ENCODE measurements at regions not wholly inside any gene's neighbourhood (a gene's known extent, or its start where the extent isn't known, plus 50 kb on each side); places are given as distances from the start of the nearest gene placed in this dataset.

GRCh38 chr1:55965981-55966461 lies 613.3 kb downstream of the PLPP3 start:
- H3K4me1 ChIP-seq (ENCODE audit: control insufficient read depth, extremely low read depth, insufficient read depth, low read length), result no peaks in the 10 kb centered on the region
- no peaks in the 10 kb centered on the region for H3K36me3 ChIP-seq (ENCODE audit: control insufficient read depth, insufficient read depth, low read length)
- no peak for TF ChIP-seq CTCF (conservative IDR thresholded peaks at IDR 0.05 in 1 of 2, IDR thresholded peaks at IDR 0.05 in 1 of 2; ENCODE audit: low read depth in 1 of 2, low read length in 2 of 2)

GRCh38 chr1:55962472-55962871 lies 616.9 kb downstream of the PLPP3 start:
- no peak for DNase-seq (ENCODE audit: low read depth in 2 of 2)
- no peak overlapping the region for H3K4me2 ChIP-seq (ENCODE audit: extremely low read depth, insufficient read depth, low read length)
- no peaks in the 10 kb centered on the region for H3K36me3 ChIP-seq (ENCODE audit: control insufficient read depth, insufficient read depth, low read length)
- H3K27ac ChIP-seq (ENCODE audit: insufficient read depth, low read length), result no peak overlapping the region
- H4K20me1 ChIP-seq (ENCODE audit: control insufficient read depth, extremely low read depth, insufficient read depth, low read length), result no peaks in the 10 kb centered on the region
- no peaks in the 10 kb centered on the region for H3K79me2 ChIP-seq (ENCODE audit: control insufficient read depth, insufficient read depth, low read length)
- no peak overlapping the region for H3K4me3 ChIP-seq (replicated peaks in 1 of 4; ENCODE audit: control extremely low read depth in 1 of 4, insufficient read depth in 1 of 4, low read depth in 3 of 4, low read length in 4 of 4)
- H2AFZ ChIP-seq (ENCODE audit: low read length), result no peak overlapping the region
- TF ChIP-seq EZH2 (IDR thresholded peaks at IDR 0.05; ENCODE audit: low read length, missing control alignments) (no peak), CTCF (conservative IDR thresholded peaks at IDR 0.05 in 1 of 2, IDR thresholded peaks at IDR 0.05 in 1 of 2; ENCODE audit: low read depth in 1 of 2, low read length in 2 of 2) (no peak)
- no peaks in the 10 kb centered on the region for H3K27me3 ChIP-seq (ENCODE audit: control insufficient read depth, insufficient read depth, low read length)
- no peaks in the 10 kb centered on the region for H3K4me1 ChIP-seq (ENCODE audit: control insufficient read depth, extremely low read depth, insufficient read depth, low read length)
- H3K9me3 ChIP-seq (ENCODE audit: control insufficient read depth, insufficient read depth, low read depth, low read length), result no peaks in the 10 kb centered on the region
- H3K9ac ChIP-seq (ENCODE audit: insufficient read depth, low read length), result no peak overlapping the region

More at GRCh38 chr1:55965981-55966461, 613.3 kb downstream of the PLPP3 start:
- Histone ChIP-seq H3K4me3 (replicated peaks in 1 of 4; ENCODE audit: control extremely low read depth in 1 of 4, insufficient read depth in 1 of 4, low read depth in 3 of 4, low read length in 4 of 4) (no peak overlapping the region), H3K27me3 (ENCODE audit: control insufficient read depth, insufficient read depth, low read length) (no peaks in the 10 kb centered on the region), H3K9ac (ENCODE audit: insufficient read depth, low read length) (no peak overlapping the region), H3K9me3 (ENCODE audit: control insufficient read depth, insufficient read depth, low read depth, low read length) (no peaks in the 10 kb centered on the region), H3K4me2 (ENCODE audit: extremely low read depth, insufficient read depth, low read length) (no peak overlapping the region), H4K20me1 (ENCODE audit: control insufficient read depth, extremely low read depth, insufficient read depth, low read length) (no peaks in the 10 kb centered on the region), H2AFZ (ENCODE audit: low read length) (no peak overlapping the region), H3K27ac (ENCODE audit: insufficient read depth, low read length) (no peak overlapping the region), H3K79me2 (ENCODE audit: control insufficient read depth, insufficient read depth, low read length) (no peaks in the 10 kb centered on the region)
- peak in 1 of 2 donors; percentile 85 for DNase-seq (ENCODE audit: low read depth in 2 of 2)

GRCh38 chr1:55959136-55959548 lies 620.2 kb downstream of the PLPP3 start:
- Histone ChIP-seq H3K9me3 (ENCODE audit: control insufficient read depth, insufficient read depth, low read depth, low read length) (no peaks in the 10 kb centered on the region), H3K4me3 (replicated peaks in 1 of 4; ENCODE audit: control extremely low read depth in 1 of 4, insufficient read depth in 1 of 4, low read depth in 3 of 4, low read length in 4 of 4) (no peak overlapping the region), H3K36me3 (ENCODE audit: control insufficient read depth, insufficient read depth, low read length) (no peaks in the 10 kb centered on the region), H2AFZ (ENCODE audit: low read length) (no peak overlapping the region), H3K9ac (ENCODE audit: insufficient read depth, low read length) (no peak overlapping the region), H3K4me2 (ENCODE audit: extremely low read depth, insufficient read depth, low read length) (no peak overlapping the region), H3K4me1 (ENCODE audit: control insufficient read depth, extremely low read depth, insufficient read depth, low read length) (no peaks in the 10 kb centered on the region), H3K79me2 (ENCODE audit: control insufficient read depth, insufficient read depth, low read length) (no peaks in the 10 kb centered on the region), H3K27ac (ENCODE audit: insufficient read depth, low read length) (no peak overlapping the region), H3K27me3 (ENCODE audit: control insufficient read depth, insufficient read depth, low read length) (no peaks in the 10 kb centered on the region), H4K20me1 (ENCODE audit: control insufficient read depth, extremely low read depth, insufficient read depth, low read length) (no peaks in the 10 kb centered on the region)
- DNase-seq (ENCODE audit: low read depth in 2 of 2), result peak in 1 of 2 donors; percentile 14
- TF ChIP-seq EZH2 (IDR thresholded peaks at IDR 0.05; ENCODE audit: low read length, missing control alignments), result no peak
- no peak for TF ChIP-seq CTCF (conservative IDR thresholded peaks at IDR 0.05 in 1 of 2, IDR thresholded peaks at IDR 0.05 in 1 of 2; ENCODE audit: low read depth in 1 of 2, low read length in 2 of 2)
